ENCODE measurements at regions not wholly inside any gene's neighbourhood (a gene's known extent, or its start where the extent isn't known, plus 50 kb on each side); places are given as distances from the start of the nearest gene placed in this dataset.

DNA sequence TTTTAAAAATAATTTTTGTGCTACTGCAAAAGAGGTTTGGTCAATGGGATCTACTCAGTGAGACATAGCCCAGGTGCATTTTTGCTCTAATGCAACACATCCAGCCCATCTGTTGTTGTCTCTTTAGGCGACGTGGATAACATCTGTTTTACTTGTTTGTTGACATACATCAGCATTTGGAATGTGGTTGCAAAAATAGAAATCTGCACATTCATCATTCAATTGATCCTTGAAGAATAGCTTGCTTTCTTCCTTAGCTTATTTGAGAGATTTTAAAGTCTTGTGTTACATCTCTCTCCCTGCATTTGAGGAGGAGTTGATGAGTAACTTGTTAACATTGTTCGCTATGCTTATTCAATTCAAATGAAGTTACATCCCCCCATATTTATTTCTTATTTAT lies 1202.3 kb downstream of the NSUN3 start:
- Histone ChIP-seq H3K4me1 (ENCODE audit: control extremely low read depth in 1 of 4, control insufficient read depth in 4 of 4, insufficient read depth in 4 of 4, low read length in 3 of 4) (no peaks in the 10 kb centered on the region), H3K27me3 (replicated peaks in 2 of 5; ENCODE audit: control insufficient read depth in 4 of 5, insufficient read depth in 5 of 5, low read length in 4 of 5) (no peaks in the 10 kb centered on the region), H3K27ac (ENCODE audit: insufficient read depth in 1 of 2, low read depth in 1 of 2, low read length in 2 of 2, poor library complexity in 1 of 2, severe bottlenecking in 2 of 2) (no peak overlapping the region), H3K9me3 (ENCODE audit: control extremely low read depth in 1 of 5, control insufficient read depth in 4 of 5, insufficient read depth in 2 of 5, low read depth in 1 of 5, low read length in 4 of 5) (no peaks in the 10 kb centered on the region), H3K36me3 (ENCODE audit: control insufficient read depth in 4 of 4, insufficient read depth in 4 of 4, low read length in 3 of 4) (no peaks in the 10 kb centered on the region), H3K4me3 (ENCODE audit: control insufficient read depth in 1 of 7, extremely low read depth in 1 of 7, insufficient read depth in 4 of 7, low read depth in 2 of 7, low read length in 6 of 7) (no peak overlapping the region)
- CTCF ChIA-PET: no interaction called here
- POLR2A ChIA-PET: no interaction called here
- DNase-seq: no peak
- no CpG with 5 or more reads among the region's 3 CpGs for WGBS (ENCODE audit: insufficient coverage)

- WGBS (ENCODE audit: insufficient coverage): no CpG with 5 or more reads among the region's 1 CpG
- no peaks in the 10 kb centered on the region for H3K36me3 ChIP-seq (ENCODE audit: control insufficient read depth in 4 of 4, insufficient read depth in 4 of 4, low read length in 3 of 4)
- no peaks in the 10 kb centered on the region for H3K27me3 ChIP-seq (replicated peaks in 2 of 5; ENCODE audit: control insufficient read depth in 4 of 5, insufficient read depth in 5 of 5, low read length in 4 of 5)
- H3K4me1 ChIP-seq (ENCODE audit: control extremely low read depth in 1 of 4, control insufficient read depth in 4 of 4, insufficient read depth in 4 of 4, low read length in 3 of 4): no peaks in the 10 kb centered on the region
- POLR2A ChIA-PET: no interaction called here
- CTCF ChIA-PET: no interaction called here
- no peak overlapping the region for H3K4me3 ChIP-seq (ENCODE audit: control insufficient read depth in 1 of 7, extremely low read depth in 1 of 7, insufficient read depth in 4 of 7, low read depth in 2 of 7, low read length in 6 of 7)
- H3K9me3 ChIP-seq (ENCODE audit: control extremely low read depth in 1 of 5, control insufficient read depth in 4 of 5, insufficient read depth in 2 of 5, low read depth in 1 of 5, low read length in 4 of 5): no peaks in the 10 kb centered on the region
- DNase-seq: no peak
- H3K27ac ChIP-seq (ENCODE audit: insufficient read depth in 1 of 2, low read depth in 1 of 2, low read length in 2 of 2, poor library complexity in 1 of 2, severe bottlenecking in 2 of 2): no peak overlapping the region
Measured at GRCh38 chr3:95271395-95271794, 1208.5 kb downstream of the NSUN3 start.

DNA sequence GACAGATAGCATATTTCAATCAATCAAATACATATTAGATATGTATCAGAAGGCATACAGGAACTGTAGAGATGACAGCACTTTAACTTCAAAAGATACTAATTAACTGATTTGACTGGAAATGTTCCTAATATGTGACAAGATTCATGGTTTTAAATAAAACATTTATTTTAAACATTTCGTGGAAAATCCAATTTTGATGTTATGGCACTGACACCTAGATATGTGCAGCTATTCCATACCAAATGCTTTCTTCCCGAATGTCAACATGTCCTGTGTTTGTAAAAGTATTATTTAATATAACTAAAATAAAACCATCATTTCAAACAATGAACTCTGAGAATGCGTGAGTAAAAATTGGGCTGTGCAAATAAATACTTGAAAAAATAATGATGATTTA lies 1209.3 kb downstream of the NSUN3 start:
- WGBS (ENCODE audit: insufficient coverage): no CpG with 5 or more reads among the region's 3 CpGs
- Histone ChIP-seq H3K4me1 (ENCODE audit: control extremely low read depth in 1 of 4, control insufficient read depth in 4 of 4, insufficient read depth in 4 of 4, low read length in 3 of 4) (no peaks in the 10 kb centered on the region), H3K27ac (ENCODE audit: insufficient read depth in 1 of 2, low read depth in 1 of 2, low read length in 2 of 2, poor library complexity in 1 of 2, severe bottlenecking in 2 of 2) (no peak overlapping the region), H3K4me3 (ENCODE audit: control insufficient read depth in 1 of 7, extremely low read depth in 1 of 7, insufficient read depth in 4 of 7, low read depth in 2 of 7, low read length in 6 of 7) (no peak overlapping the region), H3K36me3 (ENCODE audit: control insufficient read depth in 4 of 4, insufficient read depth in 4 of 4, low read length in 3 of 4) (no peaks in the 10 kb centered on the region), H3K27me3 (replicated peaks in 2 of 5; ENCODE audit: control insufficient read depth in 4 of 5, insufficient read depth in 5 of 5, low read length in 4 of 5) (no peaks in the 10 kb centered on the region), H3K9me3 (ENCODE audit: control extremely low read depth in 1 of 5, control insufficient read depth in 4 of 5, insufficient read depth in 2 of 5, low read depth in 1 of 5, low read length in 4 of 5) (no peaks in the 10 kb centered on the region)
- CTCF ChIA-PET: no interaction called here
- POLR2A ChIA-PET: no interaction called here
- DNase-seq: no peak

DNA sequence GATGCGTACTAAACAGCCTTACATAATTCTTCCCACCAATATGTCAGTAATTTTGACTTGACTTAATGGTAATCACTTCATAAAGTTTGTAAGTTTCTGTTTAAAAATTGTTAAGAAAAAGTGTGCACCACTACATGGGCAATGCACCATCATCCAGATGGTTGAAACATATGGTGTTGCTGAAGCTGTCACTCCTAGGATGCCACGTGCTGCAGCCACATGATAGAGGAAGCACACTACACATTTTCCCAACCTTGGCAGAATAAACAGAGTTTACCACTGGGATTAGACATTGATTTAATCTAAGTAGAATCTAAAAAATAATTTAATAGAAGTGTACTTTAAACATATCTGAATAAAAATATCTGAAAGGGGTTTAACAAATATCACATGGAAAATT lies 1209.9 kb downstream of the NSUN3 start:
- no CpG with 5 or more reads among the region's 2 CpGs for WGBS (ENCODE audit: insufficient coverage)
- H3K4me3 ChIP-seq (ENCODE audit: control insufficient read depth in 1 of 7, extremely low read depth in 1 of 7, insufficient read depth in 4 of 7, low read depth in 2 of 7, low read length in 6 of 7): no peak overlapping the region
- no peaks in the 10 kb centered on the region for H3K4me1 ChIP-seq (ENCODE audit: control extremely low read depth in 1 of 4, control insufficient read depth in 4 of 4, insufficient read depth in 4 of 4, low read length in 3 of 4)
- H3K27ac ChIP-seq (ENCODE audit: insufficient read depth in 1 of 2, low read depth in 1 of 2, low read length in 2 of 2, poor library complexity in 1 of 2, severe bottlenecking in 2 of 2): no peak overlapping the region
- H3K36me3 ChIP-seq (ENCODE audit: control insufficient read depth in 4 of 4, insufficient read depth in 4 of 4, low read length in 3 of 4): no peaks in the 10 kb centered on the region
- ChIA-PET POLR2A (no interaction called here), CTCF (no interaction called here)
- H3K27me3 ChIP-seq (replicated peaks in 2 of 5; ENCODE audit: control insufficient read depth in 4 of 5, insufficient read depth in 5 of 5, low read length in 4 of 5): no peaks in the 10 kb centered on the region
- DNase-seq: no peak
- no peaks in the 10 kb centered on the region for H3K9me3 ChIP-seq (ENCODE audit: control extremely low read depth in 1 of 5, control insufficient read depth in 4 of 5, insufficient read depth in 2 of 5, low read depth in 1 of 5, low read length in 4 of 5)

- H3K4me1 ChIP-seq (ENCODE audit: control extremely low read depth in 1 of 4, control insufficient read depth in 4 of 4, insufficient read depth in 4 of 4, low read length in 3 of 4): no peaks in the 10 kb centered on the region
- DNase-seq: no peak
- no peak overlapping the region for H3K27ac ChIP-seq (ENCODE audit: insufficient read depth in 1 of 2, low read depth in 1 of 2, low read length in 2 of 2, poor library complexity in 1 of 2, severe bottlenecking in 2 of 2)
- H3K4me3 ChIP-seq (ENCODE audit: control insufficient read depth in 1 of 7, extremely low read depth in 1 of 7, insufficient read depth in 4 of 7, low read depth in 2 of 7, low read length in 6 of 7): no peak overlapping the region
- CTCF ChIA-PET: no interaction called here
- no CpG with 5 or more reads among the region's 3 CpGs for WGBS (ENCODE audit: insufficient coverage)
- POLR2A ChIA-PET: no interaction called here
- no peaks in the 10 kb centered on the region for H3K27me3 ChIP-seq (replicated peaks in 2 of 5; ENCODE audit: control insufficient read depth in 4 of 5, insufficient read depth in 5 of 5, low read length in 4 of 5)
- no peaks in the 10 kb centered on the region for H3K9me3 ChIP-seq (ENCODE audit: control extremely low read depth in 1 of 5, control insufficient read depth in 4 of 5, insufficient read depth in 2 of 5, low read depth in 1 of 5, low read length in 4 of 5)
- H3K36me3 ChIP-seq (ENCODE audit: control insufficient read depth in 4 of 4, insufficient read depth in 4 of 4, low read length in 3 of 4): no peaks in the 10 kb centered on the region
Measured at GRCh38 chr3:95277613-95278012, 1214.8 kb downstream of the NSUN3 start.

- POLR2A ChIA-PET: no interaction called here
- CTCF ChIA-PET: no interaction called here
- H3K27ac ChIP-seq (ENCODE audit: insufficient read depth in 1 of 2, low read depth in 1 of 2, low read length in 2 of 2, poor library complexity in 1 of 2, severe bottlenecking in 2 of 2): no peak overlapping the region
- H3K9me3 ChIP-seq (ENCODE audit: control extremely low read depth in 1 of 5, control insufficient read depth in 4 of 5, insufficient read depth in 2 of 5, low read depth in 1 of 5, low read length in 4 of 5): no peaks in the 10 kb centered on the region
- 100% methylated on average over 1 of the region's 3 CpGs for WGBS (ENCODE audit: insufficient coverage)
- H3K4me1 ChIP-seq (ENCODE audit: control extremely low read depth in 1 of 4, control insufficient read depth in 4 of 4, insufficient read depth in 4 of 4, low read length in 3 of 4): no peaks in the 10 kb centered on the region
- no peaks in the 10 kb centered on the region for H3K36me3 ChIP-seq (ENCODE audit: control insufficient read depth in 4 of 4, insufficient read depth in 4 of 4, low read length in 3 of 4)
- no peak for DNase-seq
- H3K4me3 ChIP-seq (ENCODE audit: control insufficient read depth in 1 of 7, extremely low read depth in 1 of 7, insufficient read depth in 4 of 7, low read depth in 2 of 7, low read length in 6 of 7): no peak overlapping the region
- no peaks in the 10 kb centered on the region for H3K27me3 ChIP-seq (replicated peaks in 2 of 5; ENCODE audit: control insufficient read depth in 4 of 5, insufficient read depth in 5 of 5, low read length in 4 of 5)
Measured at GRCh38 chr3:95280711-95281352, 1218.0 kb downstream of the NSUN3 start.

DNA sequence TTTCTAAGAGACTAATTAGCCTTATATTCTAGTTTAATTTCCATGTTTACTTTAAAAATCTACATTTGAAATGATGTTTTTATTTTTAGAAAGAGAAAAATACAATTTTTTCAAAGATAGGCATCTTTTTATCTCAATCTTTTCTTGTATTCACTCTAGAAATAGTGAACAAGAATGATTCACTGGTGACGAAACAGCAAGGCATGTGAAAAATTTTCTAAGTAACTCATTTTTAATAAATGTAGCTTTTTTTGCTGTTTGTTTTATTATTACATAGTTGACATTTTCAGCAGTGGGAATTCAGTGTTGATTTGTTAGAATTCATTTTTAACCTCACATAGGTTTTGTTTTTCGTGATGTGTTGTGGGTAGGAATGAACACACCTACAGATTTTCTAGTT lies 1226.4 kb downstream of the NSUN3 start:
- no peak for DNase-seq
- H3K9me3 ChIP-seq (ENCODE audit: control extremely low read depth in 1 of 5, control insufficient read depth in 4 of 5, insufficient read depth in 2 of 5, low read depth in 1 of 5, low read length in 4 of 5): peaks cover 0 to 2% (median 0%) of the 10 kb centered on the region in 5 experiments
- no peaks in the 10 kb centered on the region for H3K36me3 ChIP-seq (ENCODE audit: control insufficient read depth in 4 of 4, insufficient read depth in 4 of 4, low read length in 3 of 4)
- H3K27ac ChIP-seq (ENCODE audit: insufficient read depth in 1 of 2, low read depth in 1 of 2, low read length in 2 of 2, poor library complexity in 1 of 2, severe bottlenecking in 2 of 2): no peak overlapping the region
- ChIA-PET POLR2A (no interaction called here), CTCF (no interaction called here)
- no peak overlapping the region for H3K4me3 ChIP-seq (ENCODE audit: control insufficient read depth in 1 of 7, extremely low read depth in 1 of 7, insufficient read depth in 4 of 7, low read depth in 2 of 7, low read length in 6 of 7)
- no CpG with 5 or more reads among the region's 2 CpGs for WGBS (ENCODE audit: insufficient coverage)
- H3K27me3 ChIP-seq (replicated peaks in 2 of 5; ENCODE audit: control insufficient read depth in 4 of 5, insufficient read depth in 5 of 5, low read length in 4 of 5): no peaks in the 10 kb centered on the region
- no peaks in the 10 kb centered on the region for H3K4me1 ChIP-seq (ENCODE audit: control extremely low read depth in 1 of 4, control insufficient read depth in 4 of 4, insufficient read depth in 4 of 4, low read length in 3 of 4)
